Muscle layer of duodenum (tissue), 2 donors: ENCODE measurements at regions not wholly inside any gene's neighbourhood (a gene's known extent, or its start where the extent isn't known, plus 50 kb on each side); places are given as distances from the start of the nearest gene placed in this dataset.
"Not testable (repeated sequence)": the region's sequence is repeated elsewhere in the genome, so short reads cannot be mapped to it uniquely, and the experiment has no call there.

Experiments
- H3K27ac ChIP-seq: one replicate; pipeline ENCODE4 v1.7.0; 2013; ENCODE audit warnings: mild to moderate bottlenecking, low read length
- H3K27me3 ChIP-seq: one replicate; pipeline ENCODE4 v1.7.0; 2013; ENCODE audit warnings: low read depth, mild to moderate bottlenecking, control low read depth, low read length
- H3K36me3 ChIP-seq, 2 donors: one replicate each; pipeline ENCODE4 v1.7.0; 2013; ENCODE audit warnings: low read length in 2 of 2, control low read depth in 1 of 2, mild to moderate bottlenecking in 1 of 2; ENCODE audit not compliant: insufficient read depth in 2 of 2, control insufficient read depth in 1 of 2
- H3K4me1 ChIP-seq, 2 donors: one replicate each; pipeline ENCODE4 v1.7.0; 2013; ENCODE audit warnings: low read length in 2 of 2, mild to moderate bottlenecking in 2 of 2, control low read depth in 1 of 2, moderate library complexity in 1 of 2; ENCODE audit not compliant: insufficient read depth in 2 of 2, control insufficient read depth in 1 of 2
- H3K4me3 ChIP-seq, 2 donors: one replicate each; pipeline ENCODE4 v1.7.0; 2013; ENCODE audit warnings: low read length in 2 of 2, low read depth in 1 of 2, mild to moderate bottlenecking in 1 of 2
- H3K9me3 ChIP-seq, 2 donors: one replicate each; pipeline ENCODE4 v1.7.0; 2013; ENCODE audit warnings: low read length in 2 of 2, control low read depth in 1 of 2, mild to moderate bottlenecking in 1 of 2; ENCODE audit not compliant: control insufficient read depth in 1 of 2
- donor health status: healthy.

DNA sequence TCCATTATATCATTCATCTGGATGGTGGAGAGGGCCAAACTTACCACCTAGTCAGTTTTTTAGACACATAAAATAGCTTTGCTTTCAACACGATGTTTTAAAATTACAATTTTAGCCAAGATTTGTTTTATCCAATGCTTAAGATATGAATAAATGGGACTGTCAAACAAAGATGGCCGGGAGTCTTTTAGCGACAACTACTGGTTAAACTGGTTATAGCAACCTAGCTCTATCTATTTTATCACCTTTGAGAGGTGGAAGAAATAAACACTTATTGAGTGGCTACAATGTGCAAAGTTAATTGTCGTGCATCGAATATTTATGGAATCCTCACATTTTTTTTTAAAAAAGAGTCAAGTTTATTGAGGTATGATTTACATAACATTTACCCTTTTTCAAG, 279.8 kb downstream of the MIAT start:
- H3K27ac ChIP-seq, result no peak overlapping the region
- H3K4me1 ChIP-seq, result peaks cover 0 to under 1% of the 10 kb centered on the region in 2 donors
- no peaks in the 10 kb centered on the region for H3K9me3 ChIP-seq

DNA sequence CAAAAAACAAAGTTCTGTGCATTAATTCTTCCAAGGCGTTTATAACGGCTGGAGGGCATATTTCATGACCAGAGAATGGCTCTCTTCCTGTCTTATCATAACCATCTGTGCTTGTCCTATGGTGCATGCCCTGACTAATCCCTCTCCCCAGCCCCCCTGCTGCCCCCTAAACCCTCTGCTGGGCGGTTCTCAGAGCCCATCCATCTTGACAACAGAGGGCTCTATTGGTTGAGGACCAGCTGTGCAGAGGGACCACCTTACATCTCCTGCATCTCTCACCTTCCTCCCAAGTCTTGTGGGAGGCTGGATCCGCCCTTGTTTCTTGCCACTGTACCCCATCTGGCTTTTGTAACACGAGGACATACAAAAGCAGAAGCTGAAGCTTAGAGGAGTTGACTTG, 282.1 kb downstream of the MIAT start:
- Histone ChIP-seq H3K36me3 (no peaks in the 10 kb centered on the region), H3K4me3 (no peak overlapping the region), H3K9me3 (no peaks in the 10 kb centered on the region), H3K27me3 (no peaks in the 10 kb centered on the region), H3K4me1 (peaks cover 0 to 16% of the 10 kb centered on the region in 2 donors), H3K27ac (no peak overlapping the region)

More for the DNA sequence above, 279.8 kb downstream of the MIAT start:
- no peaks in the 10 kb centered on the region for H3K36me3 ChIP-seq
- no peaks in the 10 kb centered on the region for H3K27me3 ChIP-seq
- no peak overlapping the region for H3K4me3 ChIP-seq

DNA sequence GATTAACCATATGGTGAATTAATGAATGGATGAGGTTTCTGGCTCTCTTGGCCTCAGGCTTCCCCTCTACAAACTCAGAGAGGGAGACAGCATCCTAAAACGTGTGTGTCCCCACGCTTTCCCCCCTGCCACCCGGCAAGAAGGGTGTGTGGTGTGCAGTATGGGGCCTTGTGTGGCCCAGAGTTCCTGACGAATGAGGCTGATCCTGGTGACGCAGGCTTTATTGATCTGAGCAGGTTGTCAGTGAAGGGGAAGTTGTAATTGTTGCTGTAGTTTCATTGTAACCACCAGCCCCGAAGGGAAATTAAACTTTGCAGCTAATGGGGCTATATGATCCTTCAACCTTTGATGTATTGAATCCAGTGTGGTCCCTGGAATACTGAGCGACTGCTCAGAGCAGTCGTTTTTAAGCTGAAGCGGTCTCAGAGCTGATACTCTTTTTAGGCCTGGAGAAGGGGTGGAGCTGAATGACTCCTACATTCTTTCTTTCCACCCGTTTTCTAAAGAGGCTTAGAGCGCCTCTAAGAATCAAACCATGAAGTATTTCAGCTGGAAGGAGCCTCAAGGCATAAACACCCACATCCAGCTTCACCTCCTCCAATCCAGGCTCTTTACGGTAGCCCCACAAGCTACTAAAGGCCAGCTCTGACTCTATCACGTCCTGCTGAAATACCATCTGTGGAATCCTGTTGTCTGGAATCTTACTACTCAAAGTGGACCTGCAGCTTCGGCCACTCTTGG, 284.7 kb downstream of the MIAT start:
- Histone ChIP-seq H3K27me3 (no peaks in the 10 kb centered on the region), H3K27ac (no peak overlapping the region), H3K36me3 (no peaks in the 10 kb centered on the region), H3K4me3 (no peak overlapping the region), H3K4me1 (peaks cover 0 to 16% of the 10 kb centered on the region in 2 donors), H3K9me3 (no peaks in the 10 kb centered on the region)

DNA sequence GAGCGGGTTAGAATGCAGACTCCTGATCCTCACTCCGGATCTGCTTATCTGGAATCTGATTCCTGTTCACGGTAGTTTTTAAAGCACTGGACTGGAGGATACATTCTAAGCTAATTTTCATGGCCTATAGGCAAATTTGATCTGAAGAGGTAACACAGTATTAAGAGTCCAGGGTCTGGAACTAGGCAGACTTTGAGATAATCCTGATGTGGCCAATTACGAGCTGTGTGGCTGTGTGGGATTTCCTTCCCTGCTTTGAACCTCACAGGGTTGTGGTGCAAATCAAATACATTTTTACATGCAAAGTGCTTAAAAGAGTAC, 285.2 kb downstream of the MIAT start:
- Histone ChIP-seq H3K27ac (no peak overlapping the region), H3K36me3 (no peaks in the 10 kb centered on the region), H3K4me3 (no peak overlapping the region), H3K27me3 (no peaks in the 10 kb centered on the region), H3K4me1 (peaks cover 0 to 16% of the 10 kb centered on the region in 2 donors), H3K9me3 (no peaks in the 10 kb centered on the region)

DNA sequence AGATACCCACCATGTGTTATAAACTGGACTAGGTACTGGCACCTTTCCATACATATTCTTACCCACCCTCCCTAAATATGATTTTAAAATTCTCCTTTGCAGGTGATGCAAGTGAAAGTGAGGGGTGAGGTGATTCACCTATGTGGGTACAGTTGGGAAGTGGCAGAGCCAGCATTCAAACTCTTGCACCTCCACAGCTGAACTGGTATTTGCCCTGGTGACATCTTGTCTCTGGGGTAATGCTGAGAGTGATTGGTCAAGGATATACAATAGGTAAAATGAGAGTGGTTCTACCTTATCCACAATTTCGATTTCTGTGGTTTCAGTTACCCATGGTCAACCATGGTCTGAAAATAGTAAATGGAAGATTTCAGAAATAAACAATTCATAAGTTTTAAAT, 288.2 kb downstream of the MIAT start:
- Histone ChIP-seq H3K36me3 (no peaks in the 10 kb centered on the region), H3K27ac (no peak overlapping the region), H3K9me3 (no peaks in the 10 kb centered on the region), H3K4me3 (no peak overlapping the region), H3K27me3 (no peaks in the 10 kb centered on the region), H3K4me1 (peaks cover 0 to 16% of the 10 kb centered on the region in 2 donors)

DNA sequence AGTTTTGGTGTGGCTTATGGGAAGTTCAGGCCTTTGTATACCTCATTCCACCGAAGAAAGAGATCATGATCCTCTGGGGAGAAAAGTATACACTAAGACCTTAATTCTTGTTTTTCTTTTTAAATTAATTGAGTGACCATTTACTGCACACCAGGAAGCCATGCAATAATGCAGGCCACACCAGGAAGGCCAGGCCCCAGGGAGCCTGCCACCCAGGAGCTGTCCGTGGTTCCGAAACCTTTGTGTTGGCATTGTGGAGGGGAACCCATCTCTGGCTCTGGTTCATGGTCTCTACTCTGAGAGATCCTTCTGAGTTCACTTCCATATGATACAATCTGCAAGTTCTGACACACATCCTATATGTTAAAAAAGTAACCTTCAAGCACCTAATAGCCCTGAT, 291.8 kb downstream of the MIAT start:
- H3K9me3 ChIP-seq, result no peaks in the 10 kb centered on the region
- no peaks in the 10 kb centered on the region for H3K27me3 ChIP-seq
- no peak overlapping the region for H3K27ac ChIP-seq
- no peaks in the 10 kb centered on the region for H3K4me1 ChIP-seq
- no peak overlapping the region for H3K4me3 ChIP-seq
- no peaks in the 10 kb centered on the region for H3K36me3 ChIP-seq

DNA sequence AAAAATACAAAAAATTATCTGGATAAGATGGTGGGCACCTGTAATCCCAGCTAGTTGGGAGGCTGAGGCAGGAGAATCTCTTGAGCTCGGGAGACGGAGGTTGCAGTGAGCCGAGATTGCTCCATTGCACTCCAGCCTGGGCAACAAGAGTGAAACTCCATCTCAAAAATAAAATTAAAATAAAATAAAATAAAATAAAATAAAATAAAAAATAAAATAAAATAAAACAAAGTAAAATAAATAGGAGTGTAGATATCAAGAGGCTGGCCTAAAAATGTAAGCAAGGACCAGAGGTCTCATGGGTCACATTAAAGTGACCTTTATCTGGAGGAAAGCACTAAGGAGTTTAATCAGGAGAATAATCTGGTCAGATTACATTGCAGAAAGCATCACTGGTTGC, 293.8 kb downstream of the MIAT start:
- H3K36me3 ChIP-seq, H3K4me1 ChIP-seq, H3K27ac ChIP-seq, H3K27me3 ChIP-seq, H3K9me3 ChIP-seq, H3K4me3 ChIP-seq: not testable (repeated sequence)

DNA sequence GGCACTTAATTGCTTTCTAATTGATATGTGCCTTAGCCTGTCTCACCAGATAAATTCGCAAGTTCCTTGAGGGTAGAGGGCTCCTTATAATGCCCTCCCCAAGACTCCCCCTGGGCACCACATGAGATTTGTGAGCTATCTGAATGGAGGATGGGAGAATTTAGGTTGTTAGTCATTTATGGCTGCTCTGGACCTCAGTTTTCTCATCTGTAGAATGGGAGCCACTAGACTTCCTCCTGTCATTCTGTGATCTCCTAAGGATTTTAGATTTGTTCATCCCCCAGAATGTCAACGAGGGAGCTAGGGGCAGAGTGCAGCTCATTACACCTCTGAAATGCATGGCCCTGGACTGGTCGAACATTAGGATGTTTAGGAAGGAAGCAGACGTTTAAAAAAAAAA, 294.6 kb downstream of the MIAT start:
- peaks cover 0 to 3% of the 10 kb centered on the region in 2 donors for H3K4me1 ChIP-seq
- no peak overlapping the region for H3K27ac ChIP-seq
- no peaks in the 10 kb centered on the region for H3K36me3 ChIP-seq
- H3K9me3 ChIP-seq, result no peaks in the 10 kb centered on the region
- no peak overlapping the region for H3K4me3 ChIP-seq
- H3K27me3 ChIP-seq, result no peaks in the 10 kb centered on the region

DNA sequence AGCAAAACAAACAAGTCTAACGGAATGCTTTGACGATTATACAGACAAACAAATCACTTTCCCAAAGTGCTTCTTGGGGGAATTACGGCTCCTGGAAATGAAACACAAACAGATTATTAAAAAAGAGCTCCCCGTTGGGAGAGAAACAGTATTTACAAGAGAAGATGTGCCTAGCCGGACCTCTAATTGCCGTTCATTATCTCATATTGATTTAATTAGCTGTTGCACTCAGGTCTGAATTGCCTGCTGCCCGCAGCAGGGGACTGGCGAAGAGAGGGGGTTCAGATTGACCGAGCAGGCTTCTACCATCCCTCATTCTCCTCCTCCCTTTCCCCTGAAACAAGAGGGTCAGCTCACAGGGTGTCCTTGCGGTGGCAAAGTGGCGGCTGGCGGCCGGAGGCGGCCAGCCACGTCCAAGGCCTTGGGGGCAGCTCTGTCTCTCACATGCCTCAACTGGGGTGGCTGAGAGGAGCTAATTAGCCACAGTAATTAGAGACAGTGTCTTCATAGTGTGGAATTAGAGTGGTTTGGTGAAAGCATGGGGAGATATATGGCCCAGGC, 295.1 kb downstream of the MIAT start:
- Histone ChIP-seq H3K9me3 (no peaks in the 10 kb centered on the region), H3K27me3 (no peaks in the 10 kb centered on the region), H3K36me3 (no peaks in the 10 kb centered on the region), H3K4me3 (no peak overlapping the region), H3K27ac (no peak overlapping the region), H3K4me1 (peaks cover 0 to 3% of the 10 kb centered on the region in 2 donors)

DNA sequence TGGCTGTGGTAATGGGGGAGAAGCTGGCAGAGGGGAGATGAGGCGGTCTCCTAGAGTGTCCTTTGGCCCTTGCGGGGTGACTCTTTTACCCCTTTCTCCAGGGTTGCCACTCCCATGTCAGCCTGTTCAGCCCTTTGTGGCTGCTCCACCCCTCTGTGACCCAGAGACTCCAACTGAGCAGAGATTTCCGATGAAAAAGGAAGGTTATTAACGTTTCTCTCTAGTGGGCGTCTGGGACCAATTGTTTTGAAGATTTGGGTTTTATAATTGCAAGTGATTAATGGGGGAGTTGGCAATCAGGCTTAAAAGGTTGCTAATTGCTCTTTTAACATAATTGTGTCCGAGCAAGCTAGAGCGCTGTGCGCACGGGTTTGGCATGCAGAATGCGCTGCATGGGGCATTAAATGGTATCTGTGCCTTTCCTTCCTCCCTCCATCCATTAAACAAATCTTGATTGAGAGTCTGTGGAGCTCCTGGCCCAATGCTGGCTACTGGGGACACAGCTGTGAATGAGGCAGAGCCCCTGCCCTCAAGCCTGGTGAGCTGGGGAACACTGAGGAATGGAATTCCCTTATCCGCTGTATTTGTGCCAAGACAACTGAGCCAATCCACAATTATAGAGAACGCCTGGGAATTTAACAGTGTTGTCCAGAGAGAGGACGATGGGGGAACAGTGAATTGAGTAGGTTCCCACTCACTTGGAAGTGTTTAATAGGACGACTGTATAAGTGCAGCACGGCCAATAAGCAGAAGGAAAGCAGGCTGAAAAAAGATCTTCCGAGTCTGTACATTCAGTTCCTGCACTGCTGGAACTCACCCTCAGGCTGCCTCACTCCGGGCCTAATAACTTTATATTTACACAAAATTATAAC, 295.9 kb downstream of the MIAT start:
- Histone ChIP-seq H3K9me3 (no peaks in the 10 kb centered on the region), H3K36me3 (no peaks in the 10 kb centered on the region), H3K27me3 (no peaks in the 10 kb centered on the region), H3K27ac (no peak overlapping the region), H3K4me3 (no peak overlapping the region), H3K4me1 (peaks cover 0 to 3% of the 10 kb centered on the region in 2 donors)

DNA sequence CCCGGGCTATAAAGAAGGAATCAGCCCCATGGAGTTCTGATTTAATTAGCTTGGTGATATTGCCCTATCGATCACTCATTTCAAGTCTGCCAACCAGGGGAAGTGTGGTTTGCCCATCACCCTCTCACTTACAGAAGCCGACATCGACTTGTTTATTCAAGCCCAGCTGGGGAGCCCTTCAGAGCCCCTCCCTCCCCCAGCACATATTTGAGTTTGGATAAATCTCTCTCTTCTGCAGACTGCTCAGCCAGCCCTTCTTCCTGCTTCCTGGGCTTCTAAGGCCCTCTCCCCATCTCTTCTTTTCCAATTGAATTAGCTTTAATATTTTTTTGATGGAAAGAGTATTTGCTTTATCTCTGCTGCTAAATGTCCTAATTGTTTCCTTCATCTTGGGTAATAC, 299.0 kb downstream of the MIAT start:
- no peak overlapping the region for H3K4me3 ChIP-seq
- H3K9me3 ChIP-seq, result no peaks in the 10 kb centered on the region
- H3K4me1 ChIP-seq, result peaks cover 0 to 3% of the 10 kb centered on the region in 2 donors
- H3K36me3 ChIP-seq, result no peaks in the 10 kb centered on the region
- no peak overlapping the region for H3K27ac ChIP-seq
- no peaks in the 10 kb centered on the region for H3K27me3 ChIP-seq
